HPDE6-E6E7 (cell line): ENCODE measurements at regions not wholly inside any gene's neighbourhood (a gene's known extent, or its start where the extent isn't known, plus 50 kb on each side); places are given as distances from the start of the nearest gene placed in this dataset.
"Not testable (repeated sequence)": the region's sequence is repeated elsewhere in the genome, so short reads cannot be mapped to it uniquely, and the experiment has no call there.

Source experiments
- DNase-seq: peaks from one replicate; pipeline ENCODE4 v3.0.0; 2011; ENCODE audit warnings: missing footprints; ENCODE audit errors: extremely low spot score

- not testable (repeated sequence) for DNase-seq
These were observed 94.3 kb downstream of the KCNJ12 start for GRCh38 chr17:21470422-21470821.

GRCh38 chr17:21470861-21471260 lies 94.7 kb downstream of the KCNJ12 start:
- no peak for DNase-seq

- no peak for DNase-seq
These were observed 98.7 kb downstream of the KCNJ12 start for GRCh38 chr17:21474815-21475214.

DNA sequence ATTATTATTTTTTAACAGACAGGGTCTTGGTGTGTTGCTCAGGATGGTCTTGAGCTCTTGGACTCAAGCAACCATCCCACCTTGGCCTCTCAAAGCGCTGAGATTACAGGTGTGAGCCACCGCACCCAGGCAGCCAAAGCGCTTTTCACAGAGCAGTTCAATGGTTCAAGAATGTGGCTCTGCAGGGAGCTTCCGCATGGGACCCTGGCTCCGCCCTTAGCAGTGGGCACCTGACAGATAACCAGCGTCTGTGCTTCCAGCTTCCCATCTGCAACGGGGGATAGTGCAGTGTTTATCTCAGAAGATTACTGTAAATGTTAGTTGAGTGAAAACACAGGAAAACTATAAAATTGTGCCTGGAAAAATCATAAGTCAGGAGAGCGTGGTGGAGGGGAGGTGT lies 99.4 kb downstream of the KCNJ12 start:
- DNase-seq: no peak

DNA sequence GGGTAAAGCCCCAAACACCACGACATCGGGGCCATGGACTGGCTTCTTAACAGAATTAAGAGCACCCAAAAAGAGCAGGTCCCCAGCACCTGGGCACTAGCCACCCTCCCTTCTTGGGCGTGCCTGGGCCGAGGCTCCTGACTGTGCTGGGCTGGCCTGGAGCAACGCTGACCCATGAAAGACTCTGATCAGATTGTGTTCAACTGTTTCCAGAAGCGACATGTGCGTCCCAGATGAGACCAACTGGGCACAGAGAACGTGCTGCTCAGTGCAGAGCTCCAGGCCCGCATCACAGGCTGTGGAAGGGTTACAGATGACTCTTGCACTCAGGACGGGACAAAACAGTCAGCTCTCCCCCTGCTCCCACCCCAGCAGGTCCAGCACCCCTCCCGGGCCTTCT lies 100.7 kb downstream of the KCNJ12 start:
- no peak for DNase-seq

DNA sequence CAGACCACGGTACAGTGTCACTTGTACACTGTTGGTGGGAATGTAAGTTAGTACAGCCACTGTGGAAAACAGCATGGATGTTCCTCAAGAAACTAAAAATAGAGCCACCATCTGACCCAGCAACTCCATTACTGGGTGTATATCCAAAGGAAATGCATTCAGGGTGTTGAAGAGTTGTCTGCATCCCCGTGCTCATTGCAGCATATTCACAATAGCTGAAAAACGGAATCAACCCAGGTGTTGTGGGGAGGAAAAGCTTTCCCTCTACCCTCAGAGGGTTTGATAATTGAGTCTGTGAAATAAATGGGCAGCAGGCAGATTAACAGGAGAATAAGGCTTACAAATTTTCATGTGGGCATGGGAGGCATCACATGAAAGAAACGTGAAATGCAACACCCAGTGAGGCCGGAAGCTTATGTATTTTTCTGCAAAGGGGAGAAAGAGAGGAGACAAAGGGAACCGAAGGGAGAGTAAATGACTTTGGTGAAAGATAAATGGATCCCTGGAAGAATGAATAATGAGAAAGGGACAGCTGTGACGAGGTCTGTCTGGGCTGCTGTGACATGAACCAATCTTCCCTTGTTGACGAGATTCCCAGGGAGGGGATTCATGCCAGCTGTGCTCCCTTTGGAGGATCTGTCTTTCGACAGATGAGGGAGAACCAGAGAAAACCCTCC lies 106.2 kb downstream of the KCNJ12 start:
- DNase-seq: no peak

- DNase-seq: not testable (repeated sequence)
These were observed 111.9 kb downstream of the KCNJ12 start for GRCh38 chr17:21488043-21488442.

GRCh38 chr17:21493993-21494392 lies 117.8 kb downstream of the KCNJ12 start:
- no peak for DNase-seq

GRCh38 chr17:21495281-21495680 lies 119.1 kb downstream of the KCNJ12 start:
- no peak for DNase-seq

DNA sequence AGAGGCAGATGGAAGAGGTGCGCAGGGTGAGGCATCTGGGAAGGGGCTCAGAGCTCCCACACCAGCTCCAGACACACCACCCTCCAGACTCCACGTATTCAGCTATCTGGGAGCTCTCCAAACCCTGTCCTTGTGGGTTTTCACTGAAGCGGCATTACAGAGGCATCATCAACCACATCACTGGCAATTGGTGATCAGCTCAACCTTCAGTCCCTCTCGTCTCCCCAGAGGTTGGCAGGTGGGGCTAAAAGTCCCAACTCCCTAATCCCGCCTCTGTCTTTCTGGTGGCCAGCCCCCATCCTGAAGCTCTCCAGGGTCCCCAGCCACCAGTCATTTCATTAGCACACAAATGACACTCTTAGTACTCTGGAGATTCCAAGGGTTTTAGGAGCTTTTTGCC lies 123.9 kb downstream of the KCNJ12 start:
- no peak for DNase-seq

DNA sequence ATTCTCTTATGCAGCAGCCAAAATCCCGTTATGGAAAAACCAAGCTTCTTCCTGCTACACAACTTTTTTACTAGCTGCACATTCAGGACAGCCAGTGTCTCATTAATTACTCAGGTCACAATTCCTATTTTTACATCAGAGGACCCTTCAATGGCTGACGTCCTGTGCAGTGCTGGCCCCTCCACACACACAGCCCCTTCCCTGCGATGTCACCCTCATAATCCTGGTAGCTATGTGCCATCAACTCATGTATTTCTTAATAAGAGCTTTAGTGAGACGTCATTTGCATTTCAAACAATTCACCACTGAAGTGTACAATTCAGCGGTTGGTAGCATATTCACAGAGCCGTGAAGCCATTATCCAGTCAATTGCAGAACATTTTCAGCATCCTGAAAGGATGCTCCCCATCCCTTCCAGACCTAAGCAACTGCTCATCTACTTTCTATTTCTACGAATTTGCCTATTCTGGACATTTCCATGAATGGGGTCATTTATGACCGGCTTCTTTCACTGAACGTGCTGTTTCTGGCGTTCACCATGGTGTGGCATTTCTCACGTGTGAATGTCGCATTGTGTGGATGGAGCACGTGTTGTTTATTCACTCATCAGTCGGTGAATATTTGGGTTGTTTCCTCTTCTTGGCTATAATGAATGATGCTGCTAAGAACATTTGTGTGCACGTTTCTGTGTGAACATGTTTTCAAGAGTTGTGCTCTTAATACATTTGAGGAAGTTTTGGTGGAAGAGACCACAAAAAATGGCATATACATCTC lies 126.0 kb downstream of the KCNJ12 start:
- not testable (repeated sequence) for DNase-seq

DNA sequence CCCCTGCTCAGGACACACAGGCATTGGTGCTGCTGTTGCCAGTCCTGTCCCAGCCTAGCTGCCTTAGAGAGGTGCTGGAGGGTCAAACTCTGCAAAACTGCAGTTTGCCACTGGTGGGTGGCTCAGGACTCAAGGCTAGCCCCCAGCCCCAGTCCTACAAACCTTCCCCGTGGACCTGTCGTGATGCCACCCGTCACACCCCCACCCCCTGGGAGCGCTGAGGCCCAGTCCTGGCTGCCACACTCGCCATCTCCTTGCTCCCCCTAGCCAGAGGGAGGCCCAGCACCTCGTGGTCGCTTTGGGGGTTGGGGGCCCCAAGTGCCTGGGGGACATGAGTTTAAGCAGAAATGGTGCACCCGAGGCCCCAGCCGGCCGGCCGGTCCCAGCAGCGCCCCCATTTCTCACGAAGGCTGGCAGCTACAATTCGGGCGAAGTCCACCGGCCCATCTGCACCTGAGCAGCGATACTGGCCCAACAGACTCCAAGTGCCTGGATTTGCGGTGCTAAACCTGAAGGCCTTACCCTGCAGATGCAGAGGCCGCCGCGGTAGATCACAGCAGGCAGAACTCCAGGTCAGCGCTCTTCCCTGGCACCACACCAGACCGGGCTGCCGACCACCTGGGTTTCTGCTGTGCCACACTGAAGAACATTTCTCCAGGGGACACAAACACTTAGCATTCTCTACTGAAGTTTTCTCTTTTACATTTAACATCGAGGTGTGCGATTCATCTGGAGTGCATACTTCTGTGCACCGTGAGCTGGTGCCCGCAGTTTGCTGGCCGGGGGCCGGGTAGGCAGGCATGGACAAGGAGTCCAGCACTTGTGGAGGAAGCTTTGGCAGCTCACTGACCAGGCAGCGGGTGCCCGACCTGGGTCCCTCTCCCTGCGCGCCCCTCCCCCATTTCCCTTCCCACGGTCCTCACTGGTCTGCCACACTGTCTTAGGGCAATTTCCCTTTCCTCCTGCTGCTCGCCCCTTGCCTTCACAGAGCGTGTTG lies 130.0 kb downstream of the KCNJ12 start:
- no peak for DNase-seq

- not testable (repeated sequence) for DNase-seq
These were observed 131.6 kb downstream of the KCNJ12 start for GRCh38 chr17:21507806-21508205.

DNA sequence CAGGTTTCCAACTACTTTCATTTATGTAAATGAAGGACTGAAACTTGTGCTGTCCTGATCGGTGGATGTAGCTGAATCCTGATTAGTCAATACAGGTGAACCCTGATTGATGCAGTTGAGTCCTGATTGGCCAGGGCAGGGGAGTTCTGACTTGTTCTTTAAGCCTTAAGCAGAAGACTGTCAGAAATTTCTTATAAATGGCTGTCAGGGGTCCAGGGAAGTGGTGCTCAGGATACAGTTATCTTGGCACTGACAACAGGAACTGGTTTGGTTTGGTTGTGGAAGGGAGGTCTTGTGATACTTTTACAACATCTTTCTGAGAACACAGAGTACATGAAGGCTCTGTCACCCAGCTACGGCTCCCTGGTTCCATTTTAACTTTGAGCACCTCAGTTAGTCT lies 132.1 kb downstream of the KCNJ12 start:
- no peak for DNase-seq

GRCh38 chr17:21509356-21509755 lies 133.2 kb downstream of the KCNJ12 start:
- DNase-seq: not testable (repeated sequence)

DNA sequence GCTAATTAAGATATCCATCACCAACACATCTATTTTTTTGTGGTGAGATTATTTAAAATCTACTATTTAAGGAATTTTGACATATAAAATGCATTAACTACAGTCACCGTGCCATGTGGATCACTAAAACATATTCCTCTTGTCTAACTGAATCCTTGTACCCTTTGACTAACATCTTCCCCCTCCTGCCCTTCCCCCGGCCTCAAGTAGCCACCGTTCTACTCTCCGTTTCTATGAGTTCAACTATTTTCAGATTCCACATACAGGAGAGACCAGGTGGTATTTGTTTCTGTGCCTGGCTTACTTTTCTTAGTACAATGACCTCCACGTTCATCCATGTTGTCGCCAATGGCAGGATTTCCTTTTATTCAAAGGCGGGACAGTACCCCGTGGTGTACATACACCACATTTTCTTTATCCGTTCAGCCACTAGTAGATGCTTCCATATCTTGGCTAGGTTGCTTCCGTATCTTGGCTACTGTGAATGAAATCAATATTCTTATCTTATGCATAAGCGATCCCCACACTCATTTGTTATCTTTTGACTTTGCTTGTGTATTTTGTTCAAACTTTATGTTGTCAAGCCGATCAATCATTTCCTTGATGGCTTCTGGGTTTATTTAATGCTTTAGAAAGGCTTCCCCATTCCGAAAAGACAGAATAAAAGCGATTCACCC lies 134.7 kb downstream of the KCNJ12 start:
- no peak for DNase-seq

DNA sequence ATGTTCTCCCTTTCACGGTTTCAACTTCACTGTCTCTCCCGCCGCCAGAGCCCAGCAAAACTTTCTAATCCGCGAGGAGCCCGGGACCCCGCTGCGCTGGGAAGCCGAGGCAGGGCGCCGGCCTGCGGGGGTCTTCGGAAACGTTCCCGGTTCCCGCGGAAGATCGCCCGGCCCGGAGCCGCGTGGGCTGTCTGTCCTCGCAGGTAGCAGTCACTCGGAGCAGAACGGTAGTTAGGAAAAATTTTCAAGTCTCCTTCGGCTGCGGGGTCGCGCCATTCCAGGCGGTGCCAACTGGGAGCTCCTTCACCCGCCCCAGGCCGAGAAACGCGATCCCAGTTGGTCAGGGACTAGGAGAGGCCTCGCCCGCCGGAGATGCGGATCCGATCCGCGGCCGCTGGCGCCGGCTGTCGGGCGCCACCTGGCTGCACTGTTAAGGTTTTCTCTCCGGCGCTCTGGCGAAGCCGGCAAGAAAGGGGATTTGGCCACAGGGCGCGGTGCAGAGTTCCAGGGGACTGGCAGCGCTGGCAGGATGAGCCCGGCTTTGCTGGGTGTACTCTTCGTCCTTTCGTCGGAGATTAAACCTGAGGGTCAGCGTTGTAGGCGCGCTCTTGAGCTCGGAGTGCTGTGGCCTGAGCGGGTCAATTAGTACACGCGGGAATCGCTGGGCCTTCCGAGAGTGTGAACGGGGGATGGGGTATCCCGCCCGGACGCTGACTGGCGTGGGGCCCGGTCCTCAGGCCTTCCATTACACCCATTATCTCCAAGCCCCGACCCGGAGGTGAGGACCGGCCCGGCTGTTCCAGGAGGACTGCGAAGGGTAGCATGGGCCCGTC lies 135.4 kb downstream of the KCNJ12 start:
- DNase-seq: peak; percentile 67

GRCh38 chr17:21512307-21513011 lies 136.3 kb downstream of the KCNJ12 start:
- no peak for DNase-seq

- peak; percentile 71 for DNase-seq
These were observed 136.9 kb downstream of the KCNJ12 start for GRCh38 chr17:21513012-21513570.

DNA sequence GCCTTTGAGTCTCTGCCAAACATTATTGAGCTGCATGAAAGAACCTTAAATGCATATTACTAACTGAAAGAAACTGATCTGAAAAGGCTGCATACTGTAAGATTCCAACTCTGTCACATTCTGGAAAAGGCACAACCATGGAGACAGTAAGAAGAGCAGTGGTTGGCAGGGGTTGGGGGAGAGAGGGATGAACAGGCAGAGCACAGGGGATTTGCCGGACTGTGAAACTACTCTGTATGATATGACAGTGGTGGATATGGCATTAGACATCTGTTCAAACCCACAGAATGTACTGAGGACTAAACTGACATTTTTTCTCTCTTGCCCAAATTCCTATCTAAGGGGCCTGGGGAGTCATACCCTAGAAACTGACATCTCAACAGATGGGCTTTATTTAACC lies 138.4 kb downstream of the KCNJ12 start:
- DNase-seq: not testable (repeated sequence)
